Neural cell (in vitro differentiated cells): ENCODE measurements at regions not wholly inside any gene's neighbourhood (a gene's known extent, or its start where the extent isn't known, plus 50 kb on each side); places are given as distances from the start of the nearest gene placed in this dataset.

Source experiments
- H2AFZ ChIP-seq: fragments of 200-600, 300-800 bp; sonication (generic), shearing (Covaris generic); 2 replicates; pipeline ENCODE4 v1.6.0; 2014; ENCODE audit warnings: low read depth, mild to moderate bottlenecking, antibody characterized with exemption, low read length, moderate library complexity
- H3F3A ChIP-seq: fragments of 200-600 bp; shearing (Covaris generic); 2 replicates; pipeline ENCODE4 v1.6.1; 2016; ENCODE audit warnings: mild to moderate bottlenecking, moderate library complexity, mixed read lengths, antibody characterized with exemption, low read length; ENCODE audit not compliant: insufficient read depth, poor library complexity, severe bottlenecking
- H3K27ac ChIP-seq: fragments of 200-600, 300-800 bp; sonication (generic), shearing (Covaris generic); 2 replicates; pipeline ENCODE4 v1.5.1; 2014; ENCODE audit warnings: mild to moderate bottlenecking, low read length, moderate library complexity
- H3K27me3 ChIP-seq: fragments of 300-800, 200-600 bp; sonication (generic), shearing (Covaris generic); 2 replicates; pipeline ENCODE4 v1.6.0; 2014; ENCODE audit warnings: mild to moderate bottlenecking, low read depth, low read length, moderate library complexity; ENCODE audit not compliant: insufficient read depth
- H3K36me3 ChIP-seq: fragments of 300-800, 200-600 bp; sonication (generic), shearing (Covaris generic); 2 replicates; pipeline ENCODE4 v1.5.1; 2014; ENCODE audit warnings: mild to moderate bottlenecking, antibody characterized with exemption, low read length, moderate library complexity; ENCODE audit not compliant: insufficient read depth
- H3K4me2 ChIP-seq: fragments of 300-800, 200-600 bp; sonication (generic), shearing (Covaris generic); 2 replicates; pipeline ENCODE4 v1.6.0; 2014; ENCODE audit warnings: mild to moderate bottlenecking, low read length
- H3K4me3 ChIP-seq: fragments of 300-800, 200-600 bp; sonication (generic), shearing (Covaris generic); 2 replicates; pipeline ENCODE4 v1.5.1; 2014; ENCODE audit warnings: mild to moderate bottlenecking, low read length, moderate library complexity
- H3K79me2 ChIP-seq: fragments of 200-600 bp; shearing (Covaris generic); replicated peaks from 2 replicates; pipeline ENCODE4 v1.6.0; 2014; ENCODE audit warnings: mild to moderate bottlenecking, low read length, moderate library complexity; ENCODE audit not compliant: insufficient read depth
- H3K9ac ChIP-seq: fragments of 300-800, 200-600 bp; sonication (generic), shearing (Covaris generic); 2 replicates; pipeline ENCODE4 v1.6.1; 2016; ENCODE audit warnings: mild to moderate bottlenecking, low read length, mixed read lengths
- H3K9me2 ChIP-seq: fragments of 200-600 bp; shearing (Covaris generic); 2 replicates; pipeline ENCODE4 v1.6.1; 2016; ENCODE audit warnings: mild to moderate bottlenecking, low read length, mixed read lengths; ENCODE audit not compliant: insufficient read depth
- H3K9me3 ChIP-seq: fragments of 200-600, 300-800 bp; sonication (generic), shearing (Covaris generic); 2 replicates; pipeline ENCODE4 v1.6.1; 2016; ENCODE audit warnings: mild to moderate bottlenecking, mixed run types, low read length, moderate library complexity, mixed read lengths
- H4K20me1 ChIP-seq: fragments of 200-600 bp; shearing (Covaris generic); 2 replicates; pipeline ENCODE4 v1.6.1; 2016; ENCODE audit warnings: mild to moderate bottlenecking, mixed run types; ENCODE audit not compliant: insufficient read depth
- EP300 ChIP-seq: fragments of 450-650 bp; conservative IDR thresholded peaks from 2 replicates; pipeline ENCODE4 v1.6.1; 2014; ENCODE audit warnings: antibody characterized with exemption, mild to moderate bottlenecking, moderate library complexity; ENCODE audit not compliant: poor library complexity, severe bottlenecking
- EZH2 ChIP-seq: fragments of 200-600, 300-800 bp; shearing (Covaris generic), sonication (generic); IDR thresholded peaks from 2 replicates; pipeline ENCODE4 v1.6.1; 2014; ENCODE audit warnings: antibody characterized with exemption, low read length, borderline replicate concordance, mild to moderate bottlenecking; ENCODE audit not compliant: insufficient read depth, poor library complexity, severe bottlenecking
- MXI1 ChIP-seq: fragments of 450-650 bp; conservative IDR thresholded peaks from 2 replicates; pipeline ENCODE4 v1.6.1; 2014; ENCODE audit warnings: antibody characterized with exemption, mild to moderate bottlenecking; ENCODE audit not compliant: poor library complexity, severe bottlenecking
- POLR2AphosphoS5 ChIP-seq: IDR thresholded peaks from 2 replicates; pipeline ENCODE4 v1.6.1; 2012
- RAD21 ChIP-seq: fragments of 450-650 bp; conservative IDR thresholded peaks from 2 replicates; pipeline ENCODE4 v1.6.1; 2014; ENCODE audit warnings: antibody characterized with exemption, mild to moderate bottlenecking, moderate library complexity
- SMC3 ChIP-seq: fragments of 450-650 bp; conservative IDR thresholded peaks from 2 replicates; pipeline ENCODE4 v1.6.1; 2014; ENCODE audit warnings: antibody characterized with exemption, mild to moderate bottlenecking, moderate library complexity; ENCODE audit not compliant: poor library complexity
- TAF1 ChIP-seq: IDR thresholded peaks from 2 replicates; pipeline ENCODE4 v1.6.1; 2012; ENCODE audit warnings: low read depth
- TF ChIP-seq, protein P1 (sequence below): IDR thresholded peaks from 2 replicates; pipeline ENCODE4 v1.6.1; 2012; ENCODE audit warnings: borderline replicate concordance
- TF ChIP-seq, protein P2 (sequence below): fragments of 450-650 bp; IDR thresholded peaks from 2 replicates; pipeline ENCODE4 v1.5.1; 2014; ENCODE audit warnings: antibody characterized with exemption, mild to moderate bottlenecking, moderate library complexity; ENCODE audit not compliant: poor library complexity, severe bottlenecking

DNA sequence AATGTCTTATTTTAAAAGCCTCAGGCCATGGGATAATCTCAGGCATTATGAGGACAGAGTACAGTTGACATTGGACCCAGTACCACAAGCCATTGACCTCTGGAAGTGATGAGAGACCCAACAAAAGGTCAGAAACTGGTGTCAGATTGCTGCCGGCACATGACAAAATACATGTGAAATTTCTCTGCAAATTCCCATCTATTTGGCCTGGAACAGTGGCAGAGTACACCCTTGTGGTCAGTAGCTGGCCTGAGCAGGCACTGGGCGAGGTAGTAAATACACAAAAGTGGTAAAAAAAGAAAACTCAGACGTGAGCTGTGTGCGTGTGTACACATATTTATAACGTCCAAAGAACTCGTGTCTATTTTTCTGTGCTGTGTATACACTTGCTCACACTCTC lies 155.5 kb downstream of the DHX15 start:
- TF ChIP-seq POLR2AphosphoS5 (no peak), EZH2 (no peak), EP300 (no peak), SMC3 (no peak), MXI1 (no peak), TAF1 (no peak)
- TF ChIP-seq, protein P1, sequence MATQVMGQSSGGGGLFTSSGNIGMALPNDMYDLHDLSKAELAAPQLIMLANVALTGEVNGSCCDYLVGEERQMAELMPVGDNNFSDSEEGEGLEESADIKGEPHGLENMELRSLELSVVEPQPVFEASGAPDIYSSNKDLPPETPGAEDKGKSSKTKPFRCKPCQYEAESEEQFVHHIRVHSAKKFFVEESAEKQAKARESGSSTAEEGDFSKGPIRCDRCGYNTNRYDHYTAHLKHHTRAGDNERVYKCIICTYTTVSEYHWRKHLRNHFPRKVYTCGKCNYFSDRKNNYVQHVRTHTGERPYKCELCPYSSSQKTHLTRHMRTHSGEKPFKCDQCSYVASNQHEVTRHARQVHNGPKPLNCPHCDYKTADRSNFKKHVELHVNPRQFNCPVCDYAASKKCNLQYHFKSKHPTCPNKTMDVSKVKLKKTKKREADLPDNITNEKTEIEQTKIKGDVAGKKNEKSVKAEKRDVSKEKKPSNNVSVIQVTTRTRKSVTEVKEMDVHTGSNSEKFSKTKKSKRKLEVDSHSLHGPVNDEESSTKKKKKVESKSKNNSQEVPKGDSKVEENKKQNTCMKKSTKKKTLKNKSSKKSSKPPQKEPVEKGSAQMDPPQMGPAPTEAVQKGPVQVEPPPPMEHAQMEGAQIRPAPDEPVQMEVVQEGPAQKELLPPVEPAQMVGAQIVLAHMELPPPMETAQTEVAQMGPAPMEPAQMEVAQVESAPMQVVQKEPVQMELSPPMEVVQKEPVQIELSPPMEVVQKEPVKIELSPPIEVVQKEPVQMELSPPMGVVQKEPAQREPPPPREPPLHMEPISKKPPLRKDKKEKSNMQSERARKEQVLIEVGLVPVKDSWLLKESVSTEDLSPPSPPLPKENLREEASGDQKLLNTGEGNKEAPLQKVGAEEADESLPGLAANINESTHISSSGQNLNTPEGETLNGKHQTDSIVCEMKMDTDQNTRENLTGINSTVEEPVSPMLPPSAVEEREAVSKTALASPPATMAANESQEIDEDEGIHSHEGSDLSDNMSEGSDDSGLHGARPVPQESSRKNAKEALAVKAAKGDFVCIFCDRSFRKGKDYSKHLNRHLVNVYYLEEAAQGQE = no peak
- H3F3A ChIP-seq = no peaks in the 10 kb centered on the region
- no peaks in the 10 kb centered on the region for H3K79me2 ChIP-seq
- H3K9ac ChIP-seq = no peak overlapping the region
- H2AFZ ChIP-seq = no peak overlapping the region
- H3K4me3 ChIP-seq = no peak overlapping the region
- no peak overlapping the region for H3K4me2 ChIP-seq
- H3K27ac ChIP-seq = no peak overlapping the region
- H3K27me3 ChIP-seq = no peaks in the 10 kb centered on the region
- H4K20me1 ChIP-seq = no peaks in the 10 kb centered on the region
- H3K36me3 ChIP-seq = no peaks in the 10 kb centered on the region
- no peaks in the 10 kb centered on the region for H3K9me2 ChIP-seq
- H3K9me3 ChIP-seq = no peaks in the 10 kb centered on the region

DNA sequence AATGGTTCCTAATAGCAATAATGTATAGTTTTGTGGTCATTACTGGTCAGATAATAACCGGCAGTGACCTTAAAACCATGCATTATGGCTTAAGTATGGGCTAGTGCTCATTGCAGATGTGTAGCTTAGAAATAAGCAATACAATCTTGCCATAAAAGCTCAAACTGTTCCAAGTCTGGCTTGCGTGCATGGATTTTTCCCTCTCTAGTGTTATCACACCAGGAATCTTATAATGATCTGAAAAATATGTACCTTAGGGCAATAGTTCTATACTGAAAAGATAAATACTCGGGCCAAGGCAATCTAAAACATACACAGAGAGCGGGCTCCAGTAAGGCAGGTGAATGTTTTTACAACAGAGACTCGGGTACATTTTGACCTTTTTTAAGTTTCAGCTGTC lies 157.8 kb downstream of the DHX15 start:
- H3K9me2 ChIP-seq = no peaks in the 10 kb centered on the region
- no peaks in the 10 kb centered on the region for H3K9me3 ChIP-seq
- H3K27me3 ChIP-seq = no peaks in the 10 kb centered on the region
- no peak overlapping the region for H2AFZ ChIP-seq
- H3K27ac ChIP-seq = no peak overlapping the region
- no peaks in the 10 kb centered on the region for H3K36me3 ChIP-seq
- H3F3A ChIP-seq = no peaks in the 10 kb centered on the region
- H3K4me2 ChIP-seq = no peak overlapping the region
- no peak overlapping the region for H3K9ac ChIP-seq
- H3K4me3 ChIP-seq = no peak overlapping the region
- no peaks in the 10 kb centered on the region for H4K20me1 ChIP-seq
- H3K79me2 ChIP-seq = no peaks in the 10 kb centered on the region
- TF ChIP-seq MXI1 (no peak), SMC3 (no peak), RAD21 (no peak), TAF1 (no peak), EP300 (no peak), POLR2AphosphoS5 (peak; percentile 36), EZH2 (no peak)

DNA sequence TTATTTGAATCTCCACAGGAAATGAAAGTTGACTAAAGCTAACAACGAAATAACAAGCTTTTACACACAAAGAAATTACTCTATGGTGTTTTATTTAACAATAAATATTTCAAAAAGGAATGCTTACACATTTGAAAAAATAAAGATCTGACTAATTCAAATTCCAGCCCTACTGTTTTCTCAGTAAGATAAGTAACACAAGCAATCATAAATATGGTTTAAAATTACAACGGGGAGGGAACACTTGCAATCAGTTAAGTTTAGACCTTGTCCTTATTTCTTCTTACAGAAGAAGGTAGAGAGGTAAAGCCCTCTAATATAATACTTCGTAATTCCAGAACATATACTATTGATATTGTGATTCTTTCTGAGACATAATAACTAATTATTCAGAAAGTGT lies 158.5 kb downstream of the DHX15 start:
- H3K4me2 ChIP-seq = no peak overlapping the region
- no peaks in the 10 kb centered on the region for H3K9me3 ChIP-seq
- H3K27me3 ChIP-seq = no peaks in the 10 kb centered on the region
- no peak for TF ChIP-seq EZH2
- no peak for TF ChIP-seq POLR2AphosphoS5
- TF ChIP-seq, protein P2, sequence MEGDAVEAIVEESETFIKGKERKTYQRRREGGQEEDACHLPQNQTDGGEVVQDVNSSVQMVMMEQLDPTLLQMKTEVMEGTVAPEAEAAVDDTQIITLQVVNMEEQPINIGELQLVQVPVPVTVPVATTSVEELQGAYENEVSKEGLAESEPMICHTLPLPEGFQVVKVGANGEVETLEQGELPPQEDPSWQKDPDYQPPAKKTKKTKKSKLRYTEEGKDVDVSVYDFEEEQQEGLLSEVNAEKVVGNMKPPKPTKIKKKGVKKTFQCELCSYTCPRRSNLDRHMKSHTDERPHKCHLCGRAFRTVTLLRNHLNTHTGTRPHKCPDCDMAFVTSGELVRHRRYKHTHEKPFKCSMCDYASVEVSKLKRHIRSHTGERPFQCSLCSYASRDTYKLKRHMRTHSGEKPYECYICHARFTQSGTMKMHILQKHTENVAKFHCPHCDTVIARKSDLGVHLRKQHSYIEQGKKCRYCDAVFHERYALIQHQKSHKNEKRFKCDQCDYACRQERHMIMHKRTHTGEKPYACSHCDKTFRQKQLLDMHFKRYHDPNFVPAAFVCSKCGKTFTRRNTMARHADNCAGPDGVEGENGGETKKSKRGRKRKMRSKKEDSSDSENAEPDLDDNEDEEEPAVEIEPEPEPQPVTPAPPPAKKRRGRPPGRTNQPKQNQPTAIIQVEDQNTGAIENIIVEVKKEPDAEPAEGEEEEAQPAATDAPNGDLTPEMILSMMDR = no peak
- no peak for TF ChIP-seq SMC3
- H2AFZ ChIP-seq = no peak overlapping the region
- H3K4me3 ChIP-seq = no peak overlapping the region
- H3F3A ChIP-seq = no peaks in the 10 kb centered on the region
- no peak overlapping the region for H3K9ac ChIP-seq
- no peaks in the 10 kb centered on the region for H3K9me2 ChIP-seq
- no peaks in the 10 kb centered on the region for H4K20me1 ChIP-seq
- H3K36me3 ChIP-seq = no peaks in the 10 kb centered on the region
- H3K27ac ChIP-seq = no peak overlapping the region
- no peaks in the 10 kb centered on the region for H3K79me2 ChIP-seq
